Uterus (tissue), 2 donors: ENCODE measurements at regions not wholly inside any gene's neighbourhood (a gene's known extent, or its start where the extent isn't known, plus 50 kb on each side); places are given as distances from the start of the nearest gene placed in this dataset.

ENCODE experiments used
- POLR2A ChIP-seq, 2 donors: fragments of 450-650 bp; IDR thresholded peaks; one replicate each; pipeline ENCODE4 v1.6.1; 2016; ENCODE audit warnings: antibody characterized with exemption in 2 of 2, mild to moderate bottlenecking in 1 of 2, moderate library complexity in 1 of 2
- TF ChIP-seq, protein P1 (sequence below), 4 experiments: fragments of 200-600 bp in 2 of 4; fragments of 450-650 bp in 2 of 4; sonication (generic) in 2 of 4; IDR thresholded peaks; one replicate each; pipeline ENCODE4 v1.5.1; 2016 to 2019; ENCODE audit warnings: antibody characterized with exemption in 4 of 4, mild to moderate bottlenecking in 2 of 4, moderate library complexity in 1 of 4

DNA sequence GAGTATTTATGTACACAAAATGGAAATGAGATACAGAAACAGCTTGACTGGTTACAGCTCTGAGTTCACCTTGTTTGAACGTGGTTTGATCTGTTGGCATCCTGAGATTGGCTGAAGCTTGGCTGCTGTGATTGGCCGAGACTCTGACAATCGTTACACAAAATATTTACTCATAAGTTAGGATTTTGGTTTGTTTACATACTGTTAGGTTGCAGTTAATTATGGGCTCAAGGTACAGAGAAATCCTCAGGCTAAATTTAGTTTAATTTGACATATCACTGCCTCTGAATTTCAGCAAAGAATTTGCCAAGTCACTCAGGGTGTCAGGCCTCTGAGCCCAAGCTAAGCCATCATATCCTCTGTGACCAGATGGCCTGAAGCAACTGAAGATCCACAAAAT lies 227.3 kb downstream of the COPRS start:
- TF ChIP-seq, protein P1, sequence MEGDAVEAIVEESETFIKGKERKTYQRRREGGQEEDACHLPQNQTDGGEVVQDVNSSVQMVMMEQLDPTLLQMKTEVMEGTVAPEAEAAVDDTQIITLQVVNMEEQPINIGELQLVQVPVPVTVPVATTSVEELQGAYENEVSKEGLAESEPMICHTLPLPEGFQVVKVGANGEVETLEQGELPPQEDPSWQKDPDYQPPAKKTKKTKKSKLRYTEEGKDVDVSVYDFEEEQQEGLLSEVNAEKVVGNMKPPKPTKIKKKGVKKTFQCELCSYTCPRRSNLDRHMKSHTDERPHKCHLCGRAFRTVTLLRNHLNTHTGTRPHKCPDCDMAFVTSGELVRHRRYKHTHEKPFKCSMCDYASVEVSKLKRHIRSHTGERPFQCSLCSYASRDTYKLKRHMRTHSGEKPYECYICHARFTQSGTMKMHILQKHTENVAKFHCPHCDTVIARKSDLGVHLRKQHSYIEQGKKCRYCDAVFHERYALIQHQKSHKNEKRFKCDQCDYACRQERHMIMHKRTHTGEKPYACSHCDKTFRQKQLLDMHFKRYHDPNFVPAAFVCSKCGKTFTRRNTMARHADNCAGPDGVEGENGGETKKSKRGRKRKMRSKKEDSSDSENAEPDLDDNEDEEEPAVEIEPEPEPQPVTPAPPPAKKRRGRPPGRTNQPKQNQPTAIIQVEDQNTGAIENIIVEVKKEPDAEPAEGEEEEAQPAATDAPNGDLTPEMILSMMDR (IDR thresholded peaks at IDR 0.05), result no peak
- TF ChIP-seq POLR2A (IDR thresholded peaks at IDR 0.05), result no peak
